GM21381 (cell line): ENCODE measurements at regions not wholly inside any gene's neighbourhood (a gene's known extent, or its start where the extent isn't known, plus 50 kb on each side); places are given as distances from the start of the nearest gene placed in this dataset.

Experiments used
- ATAC-seq: cut with Tn5 transposase; IDR thresholded peaks from one replicate; pipeline ENCODE4 v1.9.1; 2021; ENCODE audit warnings: mild to moderate bottlenecking, moderate library complexity; ENCODE audit not compliant: unreplicated experiment

DNA sequence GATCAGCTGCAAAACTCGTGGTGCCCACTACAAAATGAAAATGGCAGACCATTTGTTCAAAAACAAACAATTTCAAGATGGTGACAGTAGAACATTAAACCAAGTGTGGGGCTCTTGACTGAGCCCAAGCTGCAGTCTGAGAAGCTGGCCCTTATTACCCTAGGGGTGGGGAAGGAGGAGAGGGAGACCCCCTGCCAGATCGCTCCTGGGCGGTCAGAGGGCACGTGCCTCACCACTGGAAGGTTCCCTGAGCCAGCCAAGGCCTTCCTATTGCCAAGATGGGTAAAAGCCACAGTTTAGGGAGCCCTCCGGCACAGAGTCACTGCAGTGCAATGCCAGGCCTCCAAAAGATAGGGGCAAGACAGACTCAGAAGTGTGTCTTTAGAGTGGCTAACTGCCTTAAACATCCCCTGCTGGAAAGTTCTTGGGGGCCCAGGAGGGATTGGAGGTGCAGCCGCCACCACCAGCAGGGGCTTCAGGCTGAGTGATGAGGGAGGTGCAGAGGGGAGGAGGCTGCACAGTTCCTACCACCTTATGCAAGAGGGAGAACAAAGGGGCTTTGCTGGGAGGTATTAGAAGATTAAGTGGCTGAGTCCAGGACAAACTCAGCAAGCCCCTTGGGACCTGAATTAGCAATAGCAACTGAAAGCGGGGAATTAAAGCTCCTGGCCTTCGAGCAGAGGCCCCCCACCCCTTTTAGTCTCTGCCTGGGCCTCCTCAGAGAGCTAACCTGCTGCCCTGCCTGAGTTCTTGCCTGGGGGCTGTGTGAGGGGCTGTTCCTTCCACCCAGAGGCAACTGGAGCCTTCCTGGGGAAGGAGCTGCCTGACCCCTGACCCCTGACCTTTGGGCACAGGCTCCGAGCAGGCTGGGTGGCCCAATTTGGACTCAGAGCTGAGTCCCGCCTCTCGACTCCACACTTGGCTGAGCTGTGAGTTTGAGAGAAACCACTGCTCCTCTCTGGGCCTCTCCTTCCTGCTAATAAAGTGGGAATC is 88.4 kb downstream of the VEGFA start:
- no peak for ATAC-seq

DNA sequence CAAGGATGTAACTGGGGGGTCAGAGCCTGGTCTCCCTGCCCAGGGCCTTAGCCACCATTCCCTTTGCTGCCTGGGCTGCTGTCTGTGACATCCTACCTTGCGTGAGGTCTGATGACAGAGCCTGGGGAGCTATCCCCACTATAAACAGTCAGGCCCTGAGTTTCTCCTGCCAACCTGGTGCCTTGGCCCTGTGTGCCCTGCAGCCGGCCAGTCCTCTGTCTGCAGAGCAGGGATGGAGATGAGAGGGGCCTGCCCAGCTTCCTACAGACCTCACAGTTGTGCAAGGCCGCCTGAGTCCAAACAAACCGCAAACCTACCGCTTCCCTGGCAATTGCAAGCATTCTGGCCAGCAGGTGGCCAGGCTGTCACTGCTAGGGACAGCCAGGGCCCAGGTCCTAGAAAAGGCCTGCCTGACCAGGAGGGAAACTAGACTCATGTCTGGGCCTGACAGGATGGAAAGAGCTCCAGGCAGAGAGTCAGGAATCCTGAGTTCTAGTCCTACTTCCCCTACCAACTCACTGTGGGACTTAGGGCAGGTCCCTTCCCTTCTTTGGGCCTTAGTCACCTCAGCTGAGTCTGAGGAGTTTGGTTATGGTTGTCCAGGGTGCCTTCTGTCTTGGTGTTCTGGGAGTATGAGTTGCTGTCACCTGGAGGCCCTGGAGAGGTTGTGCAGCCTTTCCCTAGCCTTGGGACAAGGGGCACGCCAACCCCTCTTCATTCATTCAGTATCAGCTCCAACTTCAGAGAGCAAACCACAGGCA is 86.2 kb downstream of the VEGFA start:
- no peak for ATAC-seq

DNA sequence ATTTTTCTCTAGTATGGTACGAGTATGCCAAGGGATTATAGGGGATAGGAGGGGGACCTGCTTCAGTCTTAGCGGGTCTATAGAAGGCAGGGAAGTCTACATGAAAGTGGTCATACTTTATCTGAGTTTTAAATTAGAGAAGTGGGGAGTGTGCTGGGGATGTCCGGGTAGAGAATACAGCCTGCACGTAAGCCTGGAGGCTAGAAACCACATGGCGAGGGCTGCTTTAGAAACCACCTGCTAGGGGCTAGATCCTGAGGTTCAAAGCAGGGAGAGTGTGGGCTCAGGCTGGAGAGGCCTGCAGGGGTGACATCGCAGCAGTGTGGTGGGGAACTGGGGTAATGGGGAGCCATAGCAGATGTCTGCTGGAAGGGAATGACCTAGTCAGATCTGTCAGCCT is 85.2 kb downstream of the VEGFA start:
- no peak for ATAC-seq

DNA sequence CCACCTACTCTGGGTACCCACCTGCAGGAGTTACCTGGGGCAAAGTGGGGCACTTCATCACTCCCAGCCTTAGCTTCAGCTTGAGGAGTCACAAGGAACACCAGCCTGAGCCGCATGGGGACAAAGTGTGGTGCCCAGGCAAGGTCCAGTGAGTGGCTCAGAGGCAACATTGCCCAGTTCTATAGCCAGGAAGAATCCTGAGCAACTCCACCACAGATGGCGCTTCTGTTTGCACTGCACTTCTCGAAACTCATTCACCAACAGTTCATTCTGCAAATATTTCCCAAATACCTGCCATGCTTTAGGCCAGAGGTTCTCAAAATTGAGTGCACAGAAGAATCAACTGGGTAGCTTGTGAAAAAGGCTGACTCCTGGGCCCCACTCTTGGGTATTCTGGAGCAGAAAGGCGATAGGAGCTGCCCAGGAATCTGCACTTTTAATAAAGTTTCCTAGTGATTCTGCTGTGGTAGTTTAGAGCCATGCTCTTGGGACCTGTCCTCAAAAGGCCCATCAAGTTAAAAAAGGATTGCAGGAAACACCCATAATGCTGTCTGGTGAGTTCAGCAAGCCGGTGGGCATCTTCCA is 83.1 kb downstream of the VEGFA start:
- ATAC-seq = no peak

DNA sequence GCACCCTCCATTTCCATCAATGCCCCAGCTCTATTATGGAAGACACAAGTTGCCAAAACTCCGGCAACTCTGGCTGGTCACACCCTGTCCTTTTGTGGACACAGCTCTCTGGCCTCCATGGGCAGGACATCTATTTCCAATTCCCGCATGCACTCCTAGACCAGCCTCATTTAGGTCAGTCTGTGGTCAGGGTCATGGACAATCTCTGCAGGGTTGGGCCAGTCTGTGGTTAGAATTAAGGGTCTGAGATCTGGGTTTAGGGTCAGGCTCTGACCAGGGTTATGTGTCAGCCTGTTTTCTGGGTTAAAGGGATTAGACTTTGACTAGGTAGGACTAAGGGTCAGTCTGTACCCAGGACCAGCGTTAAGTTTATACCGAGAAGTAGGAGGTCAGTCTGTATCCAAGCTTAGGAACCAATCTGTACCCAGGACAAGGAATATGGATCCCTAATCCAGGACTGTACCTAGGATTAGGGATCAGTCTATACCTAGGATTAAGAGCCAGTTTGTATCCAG is 82.4 kb downstream of the VEGFA start:
- ATAC-seq = no peak

DNA sequence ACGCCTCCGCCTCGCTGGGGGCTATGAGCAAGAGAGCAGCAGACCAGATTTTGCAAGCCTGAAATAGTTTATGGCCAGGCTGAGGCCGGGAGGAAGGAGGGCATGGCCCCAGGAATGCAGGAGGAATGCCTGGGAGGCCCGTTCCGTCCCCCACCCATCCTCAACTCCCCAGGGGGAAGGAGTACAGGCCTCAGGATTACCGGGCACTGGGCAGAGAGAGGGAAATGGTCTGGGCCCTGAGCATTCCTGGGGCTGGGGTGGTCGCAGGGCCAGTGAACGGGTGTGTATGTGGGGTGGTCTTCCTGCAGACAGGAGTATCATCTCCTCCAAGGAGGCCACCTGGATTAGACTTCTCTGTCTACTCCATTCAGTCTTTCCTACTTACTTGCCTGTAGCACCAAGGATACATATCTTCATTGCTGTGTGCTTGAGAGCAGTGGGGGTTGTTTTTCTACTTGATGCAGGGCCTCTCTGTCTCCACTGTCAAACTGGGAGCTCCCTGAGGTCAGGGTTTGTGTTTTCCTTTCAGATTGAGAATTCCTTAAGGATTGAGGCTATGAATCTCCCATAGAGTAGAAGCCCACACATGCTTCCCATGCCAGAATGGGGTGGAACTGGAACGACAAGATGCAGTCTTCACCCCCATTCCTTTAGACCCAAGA is 81.3 kb downstream of the VEGFA start:
- ATAC-seq = no peak

DNA sequence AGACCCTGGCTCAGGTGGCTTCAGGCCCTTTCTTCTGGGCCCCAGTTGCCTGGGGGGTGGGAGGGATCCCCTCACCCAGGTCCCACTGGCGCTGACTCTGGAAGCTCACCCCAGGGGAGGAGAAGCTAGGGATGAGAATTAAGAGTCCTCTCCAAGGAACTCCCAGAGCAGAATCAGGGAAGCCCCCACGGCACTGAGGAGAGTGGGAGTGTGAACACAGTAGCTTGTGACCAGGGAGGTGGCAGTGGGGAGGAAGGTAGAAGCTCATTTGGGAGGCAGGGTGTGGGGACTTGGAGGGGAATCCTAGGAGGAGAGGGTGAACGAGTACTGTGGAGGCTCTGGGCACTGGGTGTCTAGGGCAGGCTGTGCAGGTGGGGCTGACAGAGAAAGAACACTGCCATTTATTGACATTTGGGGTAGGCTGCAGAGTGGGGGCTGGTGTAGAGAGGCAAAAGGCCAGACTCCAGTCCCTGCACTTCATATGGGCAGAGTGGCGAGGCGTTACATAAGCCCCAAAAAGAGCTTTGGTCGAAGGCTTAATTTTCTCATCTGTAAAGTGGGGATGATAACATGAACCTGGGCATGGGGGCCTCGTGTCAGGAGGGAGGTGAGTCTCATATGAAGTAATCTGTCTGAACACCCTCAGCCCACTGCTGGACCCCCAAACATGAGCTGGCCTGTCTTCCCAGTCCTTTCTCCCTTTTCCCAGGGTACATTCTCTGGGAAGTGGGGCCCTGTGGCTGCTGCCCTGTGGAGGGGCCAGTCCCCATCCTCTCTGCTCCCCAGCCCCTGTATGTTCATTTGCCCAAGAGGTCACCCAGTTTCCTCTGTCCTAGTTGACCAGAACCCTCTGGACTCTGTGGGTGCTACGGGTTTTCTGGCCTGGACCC is 80.5 kb downstream of the VEGFA start:
- no peak for ATAC-seq

DNA sequence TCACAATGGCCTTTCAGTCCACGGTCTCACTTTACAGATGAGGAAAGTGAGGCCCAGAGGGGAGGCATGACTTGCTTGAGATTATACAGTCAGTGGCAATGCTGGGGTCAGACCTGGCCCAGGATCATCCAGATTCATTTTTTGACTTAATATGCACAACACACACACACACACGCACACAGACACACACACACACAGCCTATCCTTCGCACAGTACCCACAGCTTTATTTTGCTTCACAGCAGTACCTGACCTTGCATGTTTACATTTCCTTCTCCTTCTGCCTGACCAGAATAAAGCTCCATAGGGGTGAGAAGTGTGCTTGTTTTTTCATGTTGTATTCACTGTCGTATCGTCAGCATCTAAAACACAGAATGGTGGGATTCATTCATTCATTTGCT is 79.8 kb downstream of the VEGFA start:
- no peak for ATAC-seq

DNA sequence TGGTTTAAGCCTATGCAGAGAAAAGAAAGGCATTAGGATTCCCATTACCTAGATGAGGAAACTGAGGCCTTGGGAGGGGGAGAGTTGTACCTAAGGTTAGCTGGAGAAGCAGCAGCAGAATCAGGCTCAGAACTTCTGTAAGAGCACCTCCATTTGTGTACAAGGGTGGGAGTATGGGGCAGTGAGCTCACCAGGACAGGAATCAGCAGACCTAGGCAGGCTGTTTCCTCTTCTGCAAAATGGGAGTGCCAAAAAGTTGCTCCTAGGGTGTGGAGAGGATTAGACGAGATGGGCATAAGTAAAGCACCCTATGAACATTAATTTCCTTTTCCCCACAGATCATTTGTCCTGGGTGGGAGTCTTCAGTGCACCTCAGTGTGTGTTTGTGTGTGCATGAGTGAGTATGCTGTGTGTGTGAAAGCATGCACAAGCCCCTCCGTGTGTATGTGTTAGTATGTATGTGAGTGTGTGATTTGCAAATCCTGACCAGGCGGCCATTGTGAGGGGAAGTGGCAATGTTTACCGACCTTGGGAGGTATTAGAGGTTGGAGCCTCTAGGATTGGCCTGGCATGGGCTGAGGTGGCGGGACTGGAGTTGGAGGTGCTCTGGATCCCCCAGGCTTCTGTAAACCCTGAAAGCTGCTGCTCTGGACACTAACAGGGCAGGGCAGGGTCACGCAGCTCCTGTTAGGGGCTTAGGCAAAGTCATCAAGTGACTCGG is 78.8 kb downstream of the VEGFA start:
- ATAC-seq = no peak

DNA sequence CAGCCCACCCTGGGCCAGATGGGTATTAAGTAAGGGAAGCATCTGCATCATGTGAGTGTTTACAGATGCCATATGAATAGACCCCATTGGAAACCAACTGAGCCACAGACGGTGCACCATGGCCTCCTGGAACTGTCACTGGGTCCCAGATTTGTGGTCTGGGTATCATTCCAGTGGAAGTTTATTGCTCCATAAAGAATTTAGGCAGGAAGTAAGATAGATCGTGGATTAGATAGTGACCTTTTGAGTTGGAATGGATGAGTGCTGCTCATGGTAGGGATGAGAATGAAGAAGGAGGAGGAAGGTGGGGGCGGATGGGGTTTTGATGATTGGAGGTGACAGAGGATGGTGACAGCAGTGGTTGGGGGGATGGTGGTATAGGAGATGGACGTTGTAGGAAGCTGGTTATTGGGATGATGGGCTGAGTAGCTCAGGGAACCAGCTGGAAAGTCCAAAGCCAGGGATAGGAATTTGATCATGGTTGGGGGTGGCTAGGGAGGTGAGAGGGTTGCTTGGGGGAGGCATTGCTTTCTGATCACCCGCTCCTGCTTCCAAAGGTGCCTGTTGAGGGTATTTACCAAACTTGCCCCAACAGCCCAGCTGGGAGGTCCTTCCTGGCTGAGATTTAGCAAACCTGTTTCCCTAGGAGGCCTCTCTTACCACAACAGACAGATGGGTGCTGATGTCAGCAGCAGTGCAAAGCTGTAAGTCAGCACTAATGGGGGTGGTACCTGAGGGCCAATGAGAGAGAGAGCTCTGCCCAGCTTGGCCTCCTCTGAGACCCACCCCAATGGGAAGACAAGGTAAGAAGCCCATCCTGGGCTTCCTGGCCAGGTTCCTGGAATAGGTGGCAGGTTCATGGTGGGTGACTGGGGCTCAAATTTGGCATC is 78.0 kb downstream of the VEGFA start:
- ATAC-seq = no peak

DNA sequence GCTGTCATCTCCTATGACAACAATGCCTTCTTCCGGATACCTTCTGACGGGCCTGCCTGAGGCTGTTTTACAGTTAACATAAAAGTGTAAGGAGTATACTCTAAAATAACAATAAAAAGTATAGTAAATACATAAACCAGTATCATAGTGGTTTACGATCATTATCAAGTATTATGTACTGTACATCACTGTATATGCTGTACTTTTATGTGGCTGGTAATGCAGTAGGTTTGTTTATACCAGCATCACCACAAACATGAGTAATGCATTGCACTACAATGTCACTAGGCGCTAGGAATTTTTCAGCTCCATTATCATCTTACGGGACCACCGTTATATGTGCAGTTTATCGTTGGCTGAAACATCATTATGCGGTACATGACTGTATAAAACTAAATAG is 76.5 kb downstream of the VEGFA start:
- no peak for ATAC-seq

DNA sequence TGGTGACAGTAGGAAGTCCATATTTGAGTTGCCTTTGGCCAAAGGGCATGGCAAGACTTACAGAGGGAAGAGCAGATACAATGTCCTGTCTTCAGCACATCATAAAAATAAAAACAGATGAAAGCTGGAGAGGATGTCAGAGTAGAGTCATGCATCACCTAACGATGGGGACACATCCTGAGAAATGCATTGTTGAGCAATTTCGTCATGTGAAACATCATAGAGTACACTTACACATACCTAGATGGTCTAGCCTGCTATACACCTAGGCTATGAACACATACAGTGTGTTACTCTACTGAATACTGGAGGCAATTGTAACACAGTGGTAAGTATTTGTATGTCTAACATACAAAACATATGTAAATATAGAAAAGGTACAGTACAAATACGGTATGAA is 75.6 kb downstream of the VEGFA start:
- ATAC-seq = no peak

DNA sequence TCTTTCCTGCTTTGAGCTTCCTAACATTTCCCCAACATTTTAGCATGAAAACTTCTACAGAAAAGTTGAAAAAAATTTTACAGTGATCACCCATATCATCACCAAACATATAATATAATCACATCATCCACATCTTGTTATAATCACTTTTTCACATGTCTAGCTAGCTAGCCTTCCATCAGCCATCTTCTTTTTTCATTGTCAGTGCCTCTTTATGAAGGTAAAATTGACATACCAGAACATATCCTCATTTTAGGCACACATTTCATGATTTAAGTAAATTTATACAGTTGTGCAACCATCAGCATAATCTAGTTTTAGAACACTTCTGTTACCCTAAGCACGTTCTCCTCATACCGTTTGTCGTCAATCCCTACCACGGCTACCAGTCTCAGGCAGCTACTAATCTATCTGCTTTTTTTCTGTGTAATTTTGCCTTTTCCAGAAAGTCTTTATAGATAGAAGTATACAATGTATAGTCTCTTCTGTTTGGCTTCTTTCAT is 73.7 kb downstream of the VEGFA start:
- ATAC-seq = no peak

DNA sequence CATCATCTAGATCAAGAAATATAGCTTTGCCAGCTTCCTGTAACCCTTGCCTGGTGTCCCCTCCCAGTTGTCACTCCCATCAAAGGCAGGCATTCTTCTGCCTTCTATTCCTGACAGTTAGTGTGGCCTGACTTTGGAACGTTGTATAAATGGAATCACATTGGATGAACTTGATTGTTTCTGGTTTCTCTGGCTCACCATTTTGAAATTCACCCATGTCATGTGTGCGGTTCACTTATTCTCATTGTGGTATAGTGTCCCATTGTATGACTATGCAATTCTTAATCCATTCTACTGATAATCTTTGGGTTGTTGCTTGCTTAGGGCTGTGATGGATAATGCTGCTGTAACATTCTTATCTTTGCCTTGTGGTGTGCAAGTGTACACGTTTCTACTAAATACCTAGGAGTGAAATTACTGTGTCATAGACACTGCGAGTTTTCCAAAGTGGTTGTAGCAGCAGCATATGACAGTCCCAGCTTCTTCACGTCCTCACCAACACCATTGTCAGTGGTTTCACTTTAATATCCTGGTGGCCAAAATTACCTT is 73.2 kb downstream of the VEGFA start:
- no peak for ATAC-seq

DNA sequence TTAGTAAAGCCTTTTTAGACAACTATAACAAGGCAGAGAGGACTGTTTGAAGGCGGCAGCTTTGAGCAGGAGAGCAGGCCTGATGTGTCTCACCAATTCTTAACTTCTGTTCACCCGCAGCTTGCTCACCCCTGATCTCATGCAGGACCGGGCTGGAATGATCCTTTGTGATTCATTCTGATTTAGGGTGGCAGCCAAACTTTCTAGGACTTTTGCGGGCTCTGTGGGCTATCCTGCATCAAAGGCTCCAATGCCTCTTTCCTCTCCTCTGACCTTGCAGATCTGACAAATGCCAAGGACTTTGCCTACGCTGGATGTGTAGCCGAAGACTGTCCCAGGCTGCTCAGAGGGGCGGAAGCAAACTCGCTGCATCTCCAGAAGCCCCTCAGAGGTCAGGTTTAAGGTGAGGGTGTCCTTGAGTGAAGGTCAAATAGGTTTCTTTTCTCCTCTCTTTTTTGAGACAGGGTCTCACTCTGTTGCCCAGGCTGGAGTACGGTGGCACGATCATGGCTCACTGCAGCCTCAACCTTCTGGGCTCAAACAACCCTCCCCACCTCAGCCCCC is 72.3 kb downstream of the VEGFA start:
- no peak for ATAC-seq

DNA sequence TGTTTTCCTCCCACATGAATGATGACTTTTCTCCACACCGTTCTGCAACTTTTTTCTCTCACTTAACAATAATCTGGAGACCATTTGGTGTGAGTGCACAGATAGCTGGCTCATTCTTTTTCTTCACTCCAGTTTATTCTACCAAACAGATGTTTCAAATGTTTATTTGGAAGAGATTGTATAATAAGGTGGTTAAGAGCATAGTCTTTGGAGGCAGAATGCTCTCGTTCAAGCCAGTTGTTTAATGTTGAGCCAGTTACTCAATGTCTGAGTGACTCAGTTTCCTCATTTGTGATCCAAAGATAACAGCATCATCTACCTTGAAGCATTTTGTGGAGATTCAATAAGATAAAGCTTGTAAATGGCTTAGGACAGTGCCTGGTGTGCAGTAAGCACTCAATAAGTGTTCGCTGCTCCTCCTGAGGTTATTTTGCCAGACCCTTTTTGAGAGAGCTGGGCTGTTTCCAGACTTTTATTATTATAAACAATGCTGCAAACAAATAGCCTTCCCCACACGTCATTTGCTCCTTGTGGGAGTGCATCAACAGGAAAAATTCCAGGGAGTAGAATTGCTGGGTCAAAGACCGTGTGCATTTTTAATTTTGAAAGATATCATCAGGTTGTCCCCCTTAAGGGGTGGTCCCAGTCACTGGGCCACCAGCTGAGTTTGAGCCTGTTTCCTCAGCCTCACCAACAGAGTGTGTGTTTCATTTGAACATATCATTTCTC is 70.6 kb downstream of the VEGFA start:
- no peak for ATAC-seq
